ENCODE measurements at regions not wholly inside any gene's neighbourhood (a gene's known extent, or its start where the extent isn't known, plus 50 kb on each side); places are given as distances from the start of the nearest gene placed in this dataset.

- H2AFZ ChIP-seq (ENCODE audit: control insufficient read depth, low read depth, low read length): no peak overlapping the region
- H3K4me1 ChIP-seq (ENCODE audit: control insufficient read depth, insufficient read depth, low read length): peaks cover 18% of the 10 kb centered on the region
- peak; percentile 62 for FAIRE-seq
- H3K4me2 ChIP-seq (ENCODE audit: control insufficient read depth, insufficient read depth): peak overlapping the region; percentile 53
- no peaks in the 10 kb centered on the region for H4K20me1 ChIP-seq (ENCODE audit: control insufficient read depth, insufficient read depth)
- ChIA-PET CTCF (interaction anchor here (0.6 kb wide), 1 partner anchor 108 kb away, joined by 4 read pairs; no protein-coding TSS in a partner anchor), SMC1A (ENCODE audit: uncharacterized antibody, unreplicated experiment) (interaction anchor here (1.2 kb wide), 1 partner anchor 11 kb away, joined by 4 read pairs; no protein-coding TSS in a partner anchor), RAD21 (ENCODE audit: unreplicated experiment) (interaction anchor here (0.7 to 1.2 kb wide), 3 partner anchors 10 to 41 kb away, joined by 3 read pairs; no protein-coding TSS in a partner anchor), POLR2A (no interaction called here)
- H3K27ac ChIP-seq (ENCODE audit: control insufficient read depth, insufficient read depth): no peak overlapping the region
- H3K4me3 ChIP-seq: peak overlapping the region; percentile 33; the same call in 1 of the 2 replicates
- 0% methylated on average over 3 of the region's 3 CpGs for WGBS (ENCODE audit: insufficient coverage, insufficient replicate concordance, low lambda C conversion rate, missing lambda C conversion rate)
- DNase-seq (ENCODE audit: low read depth, low spot score): peak; percentile 37
- no peaks in the 10 kb centered on the region for H3K9me3 ChIP-seq (replicated peaks; ENCODE audit: control insufficient read depth, insufficient read depth, low read length)
- H3K36me3 ChIP-seq (ENCODE audit: control insufficient read depth in 2 of 2, insufficient read depth in 2 of 2, low read length in 1 of 2): no peaks in the 10 kb centered on the region
- H3K9ac ChIP-seq (ENCODE audit: control insufficient read depth, insufficient read depth, low read length): no peak overlapping the region
- intact Hi-C loops (cut with micrococcal nuclease; ENCODE audit: unreplicated experiment): loop anchor here (2.0 to 10.0 kb wide), 3 partner anchors 37 to 127 kb away; no protein-coding TSS in a partner anchor
- peak; percentile 53 for ATAC-seq
- no peaks in the 10 kb centered on the region for H3K27me3 ChIP-seq (replicated peaks in 1 of 2; ENCODE audit: control insufficient read depth in 2 of 2, insufficient read depth in 2 of 2, low read length in 1 of 2)
- H3K79me2 ChIP-seq (ENCODE audit: control insufficient read depth, insufficient read depth, low read length): no peaks in the 10 kb centered on the region
- no TSS peak for BruUV-seq (replicated peaks)
- in situ Hi-C loops (cut with MboI): no loop called here
- TF ChIP-seq NFXL1 (IDR thresholded peaks at IDR 0.05; ENCODE audit: borderline replicate concordance): no peak
- TF ChIP-seq CBX5 (IDR thresholded peaks at IDR 0.05; ENCODE audit: low read depth): 0 out of 2 replicates have a peak, but pooled peaks have one; percentile 23
- TF ChIP-seq PML (IDR thresholded peaks at IDR 0.05; ENCODE audit: low read length): peak; percentile 58; the same call in 1 of the 2 replicates
- 0 out of 2 replicates have a peak, but pooled peaks have one; percentile 31 for TF ChIP-seq EED (IDR thresholded peaks at IDR 0.05; ENCODE audit: low read depth)
- TF ChIP-seq YY1 (IDR thresholded peaks at IDR 0.05; ENCODE audit: low read depth, low read length): no peak
- TF ChIP-seq ZZZ3 (IDR thresholded peaks at IDR 0.05; ENCODE audit: control insufficient read depth, insufficient read length, low read depth): no peak
- no peak for TF ChIP-seq YBX1 (IDR thresholded peaks at IDR 0.05)
- TF ChIP-seq CREM (IDR thresholded peaks at IDR 0.05; ENCODE audit: low read depth): peak; percentile 66; the same call in 1 of the 2 replicates
- peak; percentile 60; the same call in 1 of the 2 replicates for TF ChIP-seq BCL11A (IDR thresholded peaks at IDR 0.05; ENCODE audit: low read depth, low read length)
- no peak for TF ChIP-seq WRNIP1 (IDR thresholded peaks at IDR 0.05; ENCODE audit: borderline replicate concordance, low read depth, low read length)
- TF ChIP-seq RFX5 (IDR thresholded peaks at IDR 0.05; ENCODE audit: low read depth, low read length): no peak
- TF ChIP-seq TCF7 (IDR thresholded peaks at IDR 0.05; ENCODE audit: borderline replicate concordance): peak; percentile 31; the same call in 1 of the 2 replicates
- no peak for TF ChIP-seq NFYB (IDR thresholded peaks at IDR 0.05; ENCODE audit: insufficient read depth, low read depth, low read length)
- TF ChIP-seq POLR2A (IDR thresholded peaks at IDR 0.05; ENCODE audit: low read depth, low read length): no peak
- no peak for TF ChIP-seq SMAD1 (IDR thresholded peaks at IDR 0.05; ENCODE audit: low read depth, partially characterized antibody)
- no peak for TF ChIP-seq NRF1 (conservative IDR thresholded peaks at IDR 0.05; ENCODE audit: low read depth, low read length)
- TF ChIP-seq E2F4 (IDR thresholded peaks at IDR 0.05; ENCODE audit: low read depth, low read length): no peak
- TF ChIP-seq MYB (IDR thresholded peaks at IDR 0.05; ENCODE audit: borderline replicate concordance, low read depth, low read length): no peak
- TF ChIP-seq KLF5 (IDR thresholded peaks at IDR 0.05; ENCODE audit: partially characterized antibody): no peak
- TF ChIP-seq GATAD2B (conservative IDR thresholded peaks at IDR 0.05; ENCODE audit: low read depth): no peak
- no peak for TF ChIP-seq SRF (IDR thresholded peaks at IDR 0.05; ENCODE audit: low read depth in 2 of 2, low read length in 2 of 2)
These were observed 117.5 kb upstream of the HGF start for GRCh38 chr7:81887098-81888090.

Measured in GM12878 (cell line).